OCI-LY1 (cell line): ENCODE measurements at regions not wholly inside any gene's neighbourhood (a gene's known extent, or its start where the extent isn't known, plus 50 kb on each side); places are given as distances from the start of the nearest gene placed in this dataset.

ENCODE experiments used
- EZH2 ChIP-seq: fragments of 200-600 bp; sonication (generic), shearing (Covaris generic); IDR thresholded peaks from 2 replicates; pipeline ENCODE4 v1.8.0; 2017; ENCODE audit warnings: borderline replicate concordance, mixed run types, mild to moderate bottlenecking, antibody characterized with exemption, low read length, moderate library complexity, mixed read lengths
- TF ChIP-seq, protein P1 (sequence below): fragments of 200-600 bp; sonication (generic), shearing (Covaris generic); IDR thresholded peaks from 2 replicates; pipeline ENCODE4 v1.5.1; 2017; ENCODE audit warnings: mild to moderate bottlenecking, antibody characterized with exemption, low read length, moderate library complexity, mixed read lengths

DNA sequence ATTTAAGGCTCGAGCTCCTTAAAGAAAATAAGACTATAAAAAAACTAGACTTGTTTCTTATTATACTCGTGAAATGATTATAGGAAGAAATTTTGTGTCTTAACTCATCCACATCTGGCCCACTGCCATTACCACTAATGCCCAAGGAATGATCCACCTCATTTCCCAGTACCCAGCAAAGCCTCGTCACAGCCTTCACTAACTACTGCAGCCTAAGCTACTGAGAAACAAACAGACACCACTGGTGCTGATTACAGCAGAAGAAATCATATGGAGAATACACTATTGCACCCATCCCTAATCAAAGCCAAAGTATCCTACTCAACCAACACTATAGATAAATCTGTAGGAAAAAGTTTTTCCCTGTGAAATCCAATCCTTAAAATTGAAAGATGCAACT, 205.3 kb upstream of the NAV3 start:
- TF ChIP-seq, protein P1, sequence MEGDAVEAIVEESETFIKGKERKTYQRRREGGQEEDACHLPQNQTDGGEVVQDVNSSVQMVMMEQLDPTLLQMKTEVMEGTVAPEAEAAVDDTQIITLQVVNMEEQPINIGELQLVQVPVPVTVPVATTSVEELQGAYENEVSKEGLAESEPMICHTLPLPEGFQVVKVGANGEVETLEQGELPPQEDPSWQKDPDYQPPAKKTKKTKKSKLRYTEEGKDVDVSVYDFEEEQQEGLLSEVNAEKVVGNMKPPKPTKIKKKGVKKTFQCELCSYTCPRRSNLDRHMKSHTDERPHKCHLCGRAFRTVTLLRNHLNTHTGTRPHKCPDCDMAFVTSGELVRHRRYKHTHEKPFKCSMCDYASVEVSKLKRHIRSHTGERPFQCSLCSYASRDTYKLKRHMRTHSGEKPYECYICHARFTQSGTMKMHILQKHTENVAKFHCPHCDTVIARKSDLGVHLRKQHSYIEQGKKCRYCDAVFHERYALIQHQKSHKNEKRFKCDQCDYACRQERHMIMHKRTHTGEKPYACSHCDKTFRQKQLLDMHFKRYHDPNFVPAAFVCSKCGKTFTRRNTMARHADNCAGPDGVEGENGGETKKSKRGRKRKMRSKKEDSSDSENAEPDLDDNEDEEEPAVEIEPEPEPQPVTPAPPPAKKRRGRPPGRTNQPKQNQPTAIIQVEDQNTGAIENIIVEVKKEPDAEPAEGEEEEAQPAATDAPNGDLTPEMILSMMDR: no peak
- TF ChIP-seq EZH2: no peak
